ENCODE measurements at regions not wholly inside any gene's neighbourhood (a gene's known extent, or its start where the extent isn't known, plus 50 kb on each side); places are given as distances from the start of the nearest gene placed in this dataset.
"Not testable (repeated sequence)": the region's sequence is repeated elsewhere in the genome, so short reads cannot be mapped to it uniquely, and the experiment has no call there.

DNA sequence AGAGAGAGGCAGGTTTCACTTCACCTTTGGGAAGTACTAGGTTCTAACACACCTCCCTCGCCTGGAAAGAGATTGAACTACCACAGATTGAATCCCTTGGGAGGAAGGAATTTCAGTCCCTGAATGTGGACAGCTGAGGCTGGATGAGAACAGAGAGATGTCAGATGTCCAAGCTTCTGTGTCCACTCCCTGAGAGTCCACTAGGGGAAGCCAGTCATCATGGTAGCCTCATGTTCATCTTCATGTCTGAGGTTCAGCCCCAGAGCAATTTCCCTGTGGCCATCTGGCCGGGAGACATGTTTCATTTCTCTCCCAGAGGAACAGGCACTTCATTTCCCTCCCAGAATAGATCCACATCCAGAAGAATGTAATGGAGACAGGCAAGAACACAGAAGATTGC, 74.8 kb downstream of the TRIM43 start:
- TF ChIP-seq, protein P1, sequence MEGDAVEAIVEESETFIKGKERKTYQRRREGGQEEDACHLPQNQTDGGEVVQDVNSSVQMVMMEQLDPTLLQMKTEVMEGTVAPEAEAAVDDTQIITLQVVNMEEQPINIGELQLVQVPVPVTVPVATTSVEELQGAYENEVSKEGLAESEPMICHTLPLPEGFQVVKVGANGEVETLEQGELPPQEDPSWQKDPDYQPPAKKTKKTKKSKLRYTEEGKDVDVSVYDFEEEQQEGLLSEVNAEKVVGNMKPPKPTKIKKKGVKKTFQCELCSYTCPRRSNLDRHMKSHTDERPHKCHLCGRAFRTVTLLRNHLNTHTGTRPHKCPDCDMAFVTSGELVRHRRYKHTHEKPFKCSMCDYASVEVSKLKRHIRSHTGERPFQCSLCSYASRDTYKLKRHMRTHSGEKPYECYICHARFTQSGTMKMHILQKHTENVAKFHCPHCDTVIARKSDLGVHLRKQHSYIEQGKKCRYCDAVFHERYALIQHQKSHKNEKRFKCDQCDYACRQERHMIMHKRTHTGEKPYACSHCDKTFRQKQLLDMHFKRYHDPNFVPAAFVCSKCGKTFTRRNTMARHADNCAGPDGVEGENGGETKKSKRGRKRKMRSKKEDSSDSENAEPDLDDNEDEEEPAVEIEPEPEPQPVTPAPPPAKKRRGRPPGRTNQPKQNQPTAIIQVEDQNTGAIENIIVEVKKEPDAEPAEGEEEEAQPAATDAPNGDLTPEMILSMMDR (IDR thresholded peaks at IDR 0.05; ENCODE audit: low read length) = not testable (repeated sequence)
- TF ChIP-seq EZH2 (IDR thresholded peaks at IDR 0.05; ENCODE audit: borderline replicate concordance, low read length) = not testable (repeated sequence)
